Kidney tubule cell (primary cell): ENCODE measurements at regions not wholly inside any gene's neighbourhood (a gene's known extent, or its start where the extent isn't known, plus 50 kb on each side); places are given as distances from the start of the nearest gene placed in this dataset.
"Not testable (repeated sequence)": the region's sequence is repeated elsewhere in the genome, so short reads cannot be mapped to it uniquely, and the experiment has no call there.

Experiments used
- DNase-seq: peaks from one replicate; pipeline ENCODE4 v3.0.0-alpha.2; 2018; ENCODE audit warnings: low spot score

DNA sequence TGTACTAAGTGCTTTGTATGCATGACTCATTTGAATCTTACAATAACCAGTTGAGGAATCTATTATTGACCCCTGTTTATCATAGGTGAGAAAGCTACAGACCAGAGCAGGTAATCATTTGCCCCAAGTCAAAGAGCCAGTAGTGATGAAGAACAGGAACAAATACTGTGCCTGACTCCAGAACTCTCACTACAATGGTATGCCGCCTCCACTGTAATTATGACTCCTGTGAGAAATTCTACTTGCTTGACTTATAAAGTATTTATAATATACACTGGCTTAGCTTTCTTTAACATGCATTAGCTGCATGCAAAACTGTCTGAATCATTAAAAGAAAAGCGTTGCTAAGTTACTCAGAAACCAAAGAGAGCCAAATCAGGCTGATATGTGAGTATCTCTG is 92.6 kb downstream of the ZNF281 start:
- DNase-seq: peak; percentile 91

DNA sequence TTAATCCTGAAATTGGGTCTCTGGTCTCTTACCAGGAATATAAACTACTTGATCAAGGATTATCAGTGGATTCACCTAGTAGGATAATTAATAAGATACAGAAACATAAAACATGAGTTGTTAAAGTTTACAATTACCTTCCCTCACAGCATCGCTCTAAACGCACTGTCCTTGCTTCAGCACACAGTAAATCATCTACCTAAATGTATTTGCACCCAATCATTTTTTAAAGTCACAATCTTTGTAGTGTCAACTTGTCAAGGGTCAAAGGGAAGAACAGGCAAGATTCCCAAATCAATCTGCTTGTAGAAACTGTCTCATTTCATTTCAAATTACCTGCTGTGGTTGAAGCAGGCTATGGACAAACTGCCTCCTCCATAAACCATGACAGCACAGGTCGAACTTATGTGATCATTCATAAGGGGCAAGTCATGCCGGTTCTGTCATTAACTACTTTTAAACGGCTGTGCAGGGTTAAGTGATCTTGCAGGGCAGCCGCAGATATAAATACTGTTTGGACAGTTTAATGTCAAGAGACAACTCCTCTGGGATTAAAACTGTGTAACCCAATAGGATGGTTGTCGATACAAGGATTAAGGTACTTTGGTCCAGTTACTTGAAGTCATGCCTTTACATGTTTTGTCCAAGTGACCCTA is 93.6 kb downstream of the ZNF281 start:
- peak; percentile 47 for DNase-seq

DNA sequence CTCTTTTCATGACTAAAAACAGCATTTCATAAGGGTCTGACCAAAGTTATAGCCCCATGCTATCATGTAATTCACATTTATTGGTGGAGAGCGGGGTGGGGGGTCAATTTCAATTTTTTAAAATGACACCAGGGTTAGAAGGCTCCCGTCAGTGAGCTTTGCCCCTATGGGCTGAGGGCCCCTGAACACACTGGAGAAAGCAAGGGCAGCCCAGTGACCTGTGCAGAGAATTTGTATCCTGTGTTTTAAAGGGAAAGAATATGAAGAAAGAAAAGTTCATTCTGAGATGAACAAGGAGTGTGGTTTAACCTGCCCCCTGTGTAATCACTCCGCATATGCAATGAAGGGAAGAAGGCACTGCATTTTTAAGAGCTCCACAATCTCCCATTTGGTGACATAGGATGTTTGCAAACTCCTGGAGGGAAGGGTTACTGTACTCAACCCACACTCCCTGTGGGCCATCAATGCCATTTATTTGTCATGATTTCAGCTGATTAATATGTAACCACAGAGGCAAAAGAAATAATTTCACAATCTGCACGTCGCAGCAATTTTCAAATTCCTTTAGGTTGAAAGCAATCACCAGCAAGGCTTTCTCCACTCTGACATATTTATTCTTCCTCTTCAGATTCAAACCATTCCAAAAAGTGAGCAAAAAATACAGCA is 95.6 kb downstream of the ZNF281 start:
- peak; percentile 78 for DNase-seq

DNA sequence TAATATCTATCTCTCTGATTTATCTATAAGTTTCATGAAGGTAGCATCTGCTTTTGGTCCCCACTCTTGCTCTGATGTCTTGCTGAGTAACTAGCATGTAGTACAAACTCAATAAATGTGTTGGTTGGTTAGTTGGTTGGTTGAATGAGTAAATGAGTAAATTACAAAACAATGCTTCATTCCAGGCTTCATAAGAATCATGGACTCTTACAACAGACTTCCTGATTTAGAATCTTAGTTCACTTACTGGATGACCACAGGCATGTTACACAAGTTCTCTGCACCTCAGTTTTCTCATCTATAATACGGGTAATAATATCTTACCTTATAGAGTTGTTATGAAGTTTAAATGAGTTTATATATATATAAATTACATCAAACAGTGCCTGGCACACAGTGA is 98.6 kb downstream of the ZNF281 start:
- peak; percentile 20 for DNase-seq

DNA sequence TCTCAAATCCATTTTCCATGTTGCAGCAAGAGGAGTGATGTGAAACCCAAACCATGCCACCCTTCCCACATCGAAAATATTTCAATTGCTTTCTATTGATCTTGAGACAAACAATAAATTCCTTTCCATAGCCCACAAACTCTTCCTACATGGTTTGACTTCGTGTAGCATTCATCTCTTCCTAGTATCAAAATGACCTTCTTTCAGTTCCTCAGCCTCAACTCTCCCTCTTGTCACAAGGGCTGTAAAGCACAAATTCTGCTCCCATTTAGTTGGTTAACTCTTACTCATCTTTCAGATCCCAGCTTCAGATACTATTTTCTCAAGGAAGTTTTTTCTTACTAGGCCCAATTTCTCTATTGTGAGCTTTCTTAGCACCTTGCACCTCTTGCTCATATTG is 99.0 kb downstream of the ZNF281 start:
- DNase-seq: no peak

DNA sequence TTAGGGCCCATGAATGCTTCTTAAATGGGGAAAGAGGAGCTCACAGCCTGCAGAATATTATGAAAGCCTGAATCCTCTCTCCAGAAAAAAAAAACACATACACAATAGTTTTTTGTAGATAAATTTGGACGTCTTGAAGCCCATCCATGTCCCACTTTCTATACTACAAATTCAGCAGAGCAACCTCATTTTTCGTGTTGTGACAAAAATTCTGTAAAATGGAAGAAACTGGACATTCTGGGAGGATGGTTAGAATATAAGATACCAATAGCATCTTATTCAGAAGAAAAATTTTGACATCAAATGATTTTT is 102.1 kb downstream of the ZNF281 start:
- DNase-seq: no peak

DNA sequence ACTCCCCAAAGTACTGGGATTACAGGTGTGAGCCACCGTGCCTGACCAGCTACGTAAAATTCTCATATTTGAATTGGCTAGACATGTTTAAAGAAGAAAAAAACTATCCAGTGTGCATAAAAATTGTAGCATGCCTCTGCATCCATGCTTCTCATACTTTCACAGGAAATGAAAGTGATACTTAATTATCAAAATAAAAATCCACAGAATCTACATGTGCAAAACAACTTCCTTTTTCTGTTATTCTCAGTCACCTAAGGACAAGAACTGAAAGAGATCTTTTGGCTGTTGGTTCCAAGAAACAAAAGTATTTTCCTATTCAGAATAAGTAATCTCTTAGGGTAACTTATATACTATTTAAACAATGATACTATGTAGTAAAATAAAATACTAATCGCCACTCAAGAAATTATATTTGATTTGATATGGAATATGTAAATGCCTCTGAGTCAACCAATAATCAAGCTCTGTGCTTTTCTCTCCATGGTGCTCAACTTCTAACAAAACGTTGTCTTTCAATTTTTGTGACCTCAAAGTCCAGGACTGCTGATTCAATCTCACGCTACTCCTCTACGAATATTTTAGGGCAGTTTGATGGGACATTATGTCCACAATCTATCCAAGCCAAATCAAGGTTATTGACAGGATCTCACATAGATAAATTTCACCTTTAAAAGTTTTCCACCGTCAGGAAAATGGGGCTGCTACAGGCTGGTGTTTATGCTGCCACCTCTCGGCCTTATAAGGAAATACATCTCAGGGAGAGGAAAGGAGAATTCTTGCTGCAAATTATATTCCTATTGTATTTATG is 102.7 kb downstream of the ZNF281 start:
- DNase-seq: peak; percentile 58

DNA sequence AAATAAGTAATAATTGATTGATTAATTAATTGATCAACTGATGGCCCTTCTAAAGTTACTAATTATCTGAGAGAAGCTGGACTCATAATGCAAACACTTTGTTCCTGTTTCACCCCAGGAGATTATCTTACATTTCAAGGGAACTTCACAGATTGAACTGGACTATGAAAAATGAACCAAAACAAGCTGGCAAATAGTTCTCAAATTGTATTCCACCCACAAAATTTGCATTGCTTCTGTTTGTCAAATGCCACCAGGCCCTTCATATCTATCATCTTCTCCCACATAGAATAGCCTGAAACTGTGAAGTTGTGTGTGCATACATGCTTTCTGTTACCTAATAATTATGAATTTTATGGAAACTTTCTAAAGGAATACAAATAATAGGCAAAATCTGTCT is 104.0 kb downstream of the ZNF281 start:
- no peak for DNase-seq

DNA sequence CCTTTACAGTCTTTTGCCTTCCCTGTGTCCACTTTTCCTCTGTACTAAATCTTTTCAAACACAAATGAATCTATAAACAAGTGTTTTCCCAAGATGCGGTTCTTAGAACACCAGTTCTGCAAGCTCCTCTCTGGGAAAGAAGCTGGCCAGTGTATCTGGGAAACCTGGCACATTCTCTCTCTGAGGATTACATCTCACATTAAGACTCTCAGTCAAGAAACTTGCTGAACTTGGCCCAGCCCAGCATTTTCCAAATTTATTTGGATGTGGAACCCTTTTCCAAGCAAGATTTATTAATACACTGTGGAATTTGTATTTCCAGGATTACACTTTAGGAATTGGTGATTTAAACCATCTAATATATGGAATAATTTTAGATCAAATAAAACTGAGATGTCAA is 105.7 kb downstream of the ZNF281 start:
- DNase-seq: no peak

DNA sequence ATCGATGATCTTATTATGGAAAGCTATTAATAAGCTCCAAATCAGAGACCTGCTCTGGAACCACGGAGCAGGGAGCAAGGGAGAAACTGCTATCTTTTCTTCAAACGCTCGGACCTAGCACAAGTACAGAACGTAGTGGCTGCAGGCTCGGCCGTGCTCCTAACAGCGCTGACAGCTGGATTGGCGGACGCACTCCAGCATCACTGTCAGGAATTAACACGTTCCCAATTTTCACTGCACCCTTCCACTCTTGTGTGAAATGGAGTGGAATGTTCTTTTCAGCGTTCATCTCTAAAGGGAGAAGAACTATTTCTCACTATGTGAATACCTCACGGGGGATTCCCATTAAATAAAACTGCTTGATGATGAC is 106.9 kb downstream of the ZNF281 start:
- DNase-seq: peak; percentile 10

DNA sequence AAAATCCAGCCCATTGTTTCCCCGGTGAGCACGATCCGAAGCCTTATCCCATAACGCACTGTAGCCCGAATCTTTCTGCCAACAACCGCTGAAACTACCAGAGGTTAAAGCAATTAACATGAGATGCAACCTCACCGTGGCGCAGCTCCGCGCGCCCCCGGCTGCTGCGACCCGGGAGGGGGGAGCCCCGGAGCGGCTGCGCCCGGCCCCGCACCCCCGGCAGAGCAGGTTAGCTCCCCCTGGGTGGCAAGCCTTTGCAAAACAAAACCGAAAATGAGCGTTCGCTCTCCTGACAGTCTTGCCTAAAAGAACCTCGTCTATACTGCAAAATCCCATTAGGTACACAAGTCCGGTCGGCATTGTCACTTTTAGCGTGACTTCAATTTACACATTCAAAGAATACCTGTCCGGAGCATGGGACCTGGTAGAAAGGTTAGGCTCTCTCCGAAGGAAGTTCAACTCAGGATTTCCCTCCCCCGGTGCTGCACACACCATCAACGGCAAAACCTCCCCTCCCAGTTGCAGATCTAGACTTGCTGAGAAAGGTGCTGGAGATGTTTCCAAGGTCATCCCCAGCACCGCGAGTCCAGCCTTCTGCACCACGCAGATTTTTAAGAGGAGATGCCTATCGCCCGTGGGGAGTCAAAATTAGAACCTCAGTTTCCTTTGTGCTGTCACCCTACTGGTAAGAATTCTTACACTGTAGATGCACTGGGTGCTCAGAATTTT is 107.5 kb downstream of the ZNF281 start:
- DNase-seq: peak; percentile 22

DNA sequence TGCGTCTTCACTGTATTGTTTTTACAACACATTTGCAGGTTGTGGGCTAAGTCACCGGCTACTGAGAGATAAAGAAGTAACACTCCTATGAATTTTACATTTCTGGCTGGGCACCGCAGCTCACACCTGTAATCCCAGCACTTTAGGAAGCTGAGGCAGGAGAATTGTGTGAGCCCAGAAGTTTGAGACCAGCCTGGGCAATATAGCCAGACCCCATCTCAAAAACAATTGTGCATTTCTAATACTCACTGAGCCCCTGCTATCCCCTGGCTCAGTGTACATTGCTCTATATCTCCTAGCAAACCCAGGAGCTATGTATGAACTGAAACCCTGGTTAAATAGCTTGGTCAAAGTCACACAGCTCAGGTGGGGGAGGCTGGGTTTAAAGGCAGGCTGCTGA is 108.7 kb downstream of the ZNF281 start:
- DNase-seq: no peak

DNA sequence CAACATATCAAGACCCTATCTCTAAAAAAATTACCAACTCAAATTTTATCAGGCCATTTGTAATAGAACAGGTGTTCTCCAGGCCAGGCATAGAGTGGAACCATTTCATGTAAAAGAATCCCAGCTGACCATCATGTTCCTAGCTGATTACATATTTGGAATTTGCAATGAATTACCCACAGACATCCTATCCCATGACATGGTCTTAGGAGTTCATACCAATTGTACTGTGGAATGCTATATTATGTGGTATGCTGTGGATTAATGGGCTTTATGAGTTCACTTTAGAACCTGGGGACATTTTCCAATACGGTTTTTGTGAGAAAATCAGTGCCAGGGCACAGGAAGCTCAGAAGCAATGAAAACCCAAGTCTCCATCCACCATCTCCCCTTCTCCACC is 110.3 kb downstream of the ZNF281 start:
- no peak for DNase-seq

DNA sequence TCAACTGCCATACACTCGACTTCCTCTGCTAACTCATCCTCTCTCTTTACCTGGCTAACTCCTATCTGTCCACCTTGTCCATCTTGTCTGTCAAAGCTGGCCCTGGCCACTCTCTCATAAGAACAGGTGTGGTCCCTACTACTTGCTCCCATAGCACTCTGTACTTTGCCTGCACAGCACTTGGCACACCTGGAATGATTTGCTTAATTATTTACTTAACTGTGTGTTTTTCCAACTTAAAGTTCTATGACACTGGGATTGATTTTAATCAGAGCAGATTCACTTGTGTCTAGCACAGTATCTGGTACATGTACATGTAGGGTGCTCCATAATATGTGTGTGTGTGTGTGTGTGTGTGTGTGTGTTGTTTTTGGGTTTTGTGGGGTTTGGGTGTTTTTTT is 111.6 kb downstream of the ZNF281 start:
- DNase-seq: no peak

DNA sequence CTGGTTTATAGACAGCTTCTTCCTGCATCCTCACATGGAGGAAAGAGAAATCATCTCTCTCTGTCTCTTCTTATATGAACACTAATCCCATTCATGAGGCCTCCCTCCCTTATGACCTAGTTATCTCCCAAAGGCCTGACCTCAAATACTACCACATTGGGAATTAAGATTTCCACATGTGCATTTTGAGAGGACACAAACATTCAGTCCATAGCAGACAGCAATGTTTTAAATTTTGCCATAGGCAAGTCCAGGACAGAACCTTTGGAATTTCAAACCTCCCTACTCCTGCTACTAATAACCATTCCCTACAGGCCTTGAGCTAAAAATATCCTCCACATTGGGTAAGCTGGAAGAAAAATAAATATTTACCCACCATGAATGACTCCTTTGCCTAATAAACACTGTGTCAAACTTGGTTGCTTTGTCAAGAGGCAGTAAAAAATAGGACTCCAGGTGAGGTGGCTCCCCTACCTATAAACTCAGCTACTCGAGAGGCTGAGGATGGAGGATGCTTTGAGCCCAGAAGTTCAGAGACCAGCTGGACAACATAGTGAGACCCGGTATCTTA is 113.7 kb downstream of the ZNF281 start:
- DNase-seq: no peak

DNA sequence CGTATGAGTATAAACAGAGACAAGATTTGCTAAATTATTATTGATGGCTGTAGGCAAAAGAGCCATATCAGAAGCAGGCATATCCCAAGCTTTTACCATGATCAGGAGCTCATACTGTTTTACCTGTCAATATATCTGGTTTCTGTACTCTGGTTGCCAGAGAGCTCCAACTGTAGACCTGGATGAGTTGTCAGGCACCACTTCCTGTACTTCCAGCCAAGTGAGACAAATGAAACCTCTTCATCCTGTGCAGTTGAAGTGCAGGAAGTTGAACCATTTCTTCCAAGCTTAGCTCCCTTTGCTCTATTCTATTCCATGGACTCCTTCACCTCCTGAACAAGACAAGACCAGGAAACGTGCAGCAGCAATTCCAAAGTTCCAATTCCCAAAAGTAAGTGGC is 115.6 kb downstream of the ZNF281 start:
- DNase-seq: peak; percentile 61

DNA sequence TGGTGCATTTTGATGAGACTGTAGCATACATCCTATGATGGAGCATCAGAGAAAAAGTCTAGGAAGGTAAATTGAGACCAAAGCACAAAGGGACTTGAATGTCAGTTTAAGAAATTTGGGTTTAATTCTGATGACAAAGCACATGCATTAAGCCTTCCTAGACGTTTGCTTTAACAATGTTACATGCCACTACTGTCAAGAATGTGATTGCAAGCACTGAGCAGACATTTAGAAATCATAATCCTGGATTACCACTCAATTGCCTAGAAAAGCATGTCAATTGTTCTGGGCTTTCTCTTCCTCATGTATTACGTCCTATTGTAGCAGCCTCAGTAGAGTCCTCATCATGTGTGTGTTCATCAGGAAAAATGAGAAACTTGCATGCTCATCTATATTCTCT is 117.1 kb downstream of the ZNF281 start:
- no peak for DNase-seq

DNA sequence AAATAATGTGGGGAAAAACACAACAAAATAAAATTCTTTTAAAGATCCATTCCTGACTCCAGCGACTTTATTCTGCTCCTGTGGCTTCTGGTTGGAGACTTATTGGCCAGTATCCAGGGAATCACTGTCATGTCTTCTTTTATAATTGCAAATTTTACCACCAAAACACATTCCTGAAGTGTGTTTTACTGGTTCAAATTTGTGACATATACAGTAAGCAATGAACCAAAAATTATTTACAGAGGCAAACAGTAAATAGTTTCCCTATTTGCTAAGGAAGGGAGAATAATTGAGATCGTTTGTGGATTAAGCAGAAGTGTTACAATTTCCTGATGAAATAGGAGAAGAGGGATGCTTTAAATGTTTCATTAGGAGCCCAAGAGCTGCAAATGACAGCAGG is 118.7 kb downstream of the ZNF281 start:
- DNase-seq: no peak

DNA sequence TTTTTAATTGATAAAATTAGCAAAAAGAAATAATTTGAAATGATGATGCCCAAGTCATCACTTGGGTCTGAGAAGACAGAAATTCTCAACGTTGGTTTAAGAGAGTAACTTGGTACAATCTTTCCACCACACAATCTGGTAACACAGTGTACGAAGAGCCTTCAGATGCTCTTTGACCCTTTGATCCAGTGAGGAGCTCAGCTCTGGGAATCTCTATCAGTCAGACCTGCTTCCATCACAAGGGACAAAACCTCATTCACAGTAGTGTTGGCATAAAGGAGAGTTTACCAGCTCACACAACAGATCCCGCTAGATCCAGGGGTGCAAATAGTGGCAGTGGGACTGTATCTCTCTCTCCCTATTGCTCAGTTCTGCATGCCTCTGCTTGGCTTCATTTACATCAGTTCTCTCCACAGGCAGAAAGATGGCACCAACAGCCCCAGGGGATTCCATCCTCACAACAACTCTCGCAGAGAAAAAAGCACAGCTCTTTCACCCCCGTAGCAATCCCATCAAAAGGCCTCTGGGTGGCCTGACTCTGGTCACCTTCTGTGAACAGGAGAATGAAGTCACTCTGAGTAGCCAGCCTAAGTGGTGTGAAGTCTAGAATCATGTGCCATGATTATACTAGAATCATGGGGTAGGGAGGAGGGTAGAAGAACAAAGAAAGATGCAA is 119.7 kb downstream of the ZNF281 start:
- DNase-seq: peak; percentile 21

DNA sequence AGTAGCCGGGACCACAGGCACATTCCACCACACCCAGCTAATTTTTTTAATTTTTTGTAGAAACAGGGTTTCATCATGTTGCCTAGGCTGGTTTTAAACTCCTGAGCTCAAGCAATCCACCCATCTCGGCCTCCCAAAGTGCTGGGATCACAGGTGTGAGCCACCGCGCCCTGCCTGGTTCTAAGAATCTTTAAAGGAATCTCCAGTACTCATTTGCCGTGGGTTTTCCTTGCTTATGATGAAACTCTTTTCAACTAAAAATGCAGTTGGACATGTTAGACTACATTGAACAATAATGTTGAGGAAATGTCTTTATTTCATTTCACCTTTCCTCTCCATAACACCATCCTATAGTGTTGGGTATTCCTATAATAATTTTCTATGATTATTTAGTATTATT is 121.6 kb downstream of the ZNF281 start:
- DNase-seq: no peak

DNA sequence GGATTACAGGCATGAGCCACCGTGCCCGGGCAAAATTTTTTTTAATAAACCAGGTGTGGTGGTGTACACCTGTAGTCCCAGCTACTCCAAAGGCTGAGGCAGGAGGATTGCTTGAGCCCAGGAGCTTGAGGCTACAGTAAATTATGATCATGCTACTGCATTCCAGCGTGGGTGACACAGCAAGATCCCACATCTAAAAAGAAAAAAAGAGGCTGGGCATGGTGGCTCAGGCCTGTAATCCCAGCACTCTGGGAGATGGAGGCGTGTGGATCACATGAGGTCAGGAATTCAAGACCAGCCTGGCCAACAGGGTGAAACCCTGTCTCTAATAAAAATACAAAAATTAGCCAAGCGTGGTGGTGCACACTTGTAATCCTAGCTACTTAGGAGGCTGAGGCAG is 125.6 kb downstream of the ZNF281 start:
- not testable (repeated sequence) for DNase-seq
